IMR-90 (cell line): ENCODE measurements at regions not wholly inside any gene's neighbourhood (a gene's known extent, or its start where the extent isn't known, plus 50 kb on each side); places are given as distances from the start of the nearest gene placed in this dataset.

ENCODE experiments used
- FOS ChIP-seq: fragments of 150-350 bp; IDR thresholded peaks from 2 replicates; pipeline ENCODE4 v1.6.1; 2016; ENCODE audit warnings: low read depth, low read length
- POLR2A ChIP-seq: IDR thresholded peaks from 2 replicates; pipeline ENCODE4 v1.6.1; 2012; ENCODE audit warnings: mild to moderate bottlenecking, low read depth, low read length
- TF ChIP-seq, protein P1 (sequence below): conservative IDR thresholded peaks from 2 replicates; pipeline ENCODE4 v1.5.1; 2012; ENCODE audit warnings: mild to moderate bottlenecking, low read depth, low read length, improper control_type of control experiment

DNA sequence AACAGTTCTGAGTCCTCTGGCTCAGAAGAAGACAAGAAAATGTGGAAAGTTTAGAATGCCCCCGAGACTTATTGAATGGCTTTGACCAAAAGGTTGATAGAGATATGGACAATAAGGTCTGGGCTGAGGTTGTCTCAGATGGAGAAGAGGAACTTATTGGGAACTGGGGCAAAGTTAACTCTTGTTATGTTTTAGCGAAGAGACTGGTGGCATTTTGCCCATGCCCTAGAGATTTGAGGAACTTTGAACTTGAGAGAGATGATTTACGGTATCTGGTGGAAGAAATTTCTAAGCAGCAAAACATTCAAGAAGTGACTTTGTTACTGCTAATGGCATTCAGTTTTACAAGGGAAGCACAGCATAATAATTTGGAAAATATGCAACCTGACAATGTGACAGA, 1549.3 kb upstream of the ADGRL3 start:
- TF ChIP-seq, protein P1, sequence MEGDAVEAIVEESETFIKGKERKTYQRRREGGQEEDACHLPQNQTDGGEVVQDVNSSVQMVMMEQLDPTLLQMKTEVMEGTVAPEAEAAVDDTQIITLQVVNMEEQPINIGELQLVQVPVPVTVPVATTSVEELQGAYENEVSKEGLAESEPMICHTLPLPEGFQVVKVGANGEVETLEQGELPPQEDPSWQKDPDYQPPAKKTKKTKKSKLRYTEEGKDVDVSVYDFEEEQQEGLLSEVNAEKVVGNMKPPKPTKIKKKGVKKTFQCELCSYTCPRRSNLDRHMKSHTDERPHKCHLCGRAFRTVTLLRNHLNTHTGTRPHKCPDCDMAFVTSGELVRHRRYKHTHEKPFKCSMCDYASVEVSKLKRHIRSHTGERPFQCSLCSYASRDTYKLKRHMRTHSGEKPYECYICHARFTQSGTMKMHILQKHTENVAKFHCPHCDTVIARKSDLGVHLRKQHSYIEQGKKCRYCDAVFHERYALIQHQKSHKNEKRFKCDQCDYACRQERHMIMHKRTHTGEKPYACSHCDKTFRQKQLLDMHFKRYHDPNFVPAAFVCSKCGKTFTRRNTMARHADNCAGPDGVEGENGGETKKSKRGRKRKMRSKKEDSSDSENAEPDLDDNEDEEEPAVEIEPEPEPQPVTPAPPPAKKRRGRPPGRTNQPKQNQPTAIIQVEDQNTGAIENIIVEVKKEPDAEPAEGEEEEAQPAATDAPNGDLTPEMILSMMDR: no peak
- TF ChIP-seq FOS: no peak
- no peak for TF ChIP-seq POLR2A
